ENCODE measurements at regions not wholly inside any gene's neighbourhood (a gene's known extent, or its start where the extent isn't known, plus 50 kb on each side); places are given as distances from the start of the nearest gene placed in this dataset.

DNA sequence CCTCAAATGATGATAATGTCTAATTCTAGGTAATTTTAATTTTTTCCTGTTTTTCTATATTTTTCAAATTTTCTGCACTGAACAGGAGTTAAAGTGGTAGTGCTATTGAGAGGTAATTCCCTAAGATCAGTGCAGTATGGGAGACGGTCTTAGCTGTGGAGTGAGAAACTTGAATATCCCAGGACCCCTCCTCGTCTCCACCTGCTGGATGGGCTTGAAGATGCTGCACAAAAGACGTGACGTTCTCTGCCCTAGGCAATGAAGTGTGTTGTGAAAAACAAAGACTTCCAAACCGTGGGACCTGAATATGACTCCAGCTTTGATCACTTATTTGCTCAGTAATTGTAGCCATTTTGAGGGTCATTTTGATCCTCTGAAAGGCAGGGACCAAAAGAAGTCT lies 298.1 kb downstream of the VRK1 start:
- TF ChIP-seq CTCF (IDR thresholded peaks at IDR 0.05; ENCODE audit: low read depth, low read length) = no peak
- TF ChIP-seq POLR2A (IDR thresholded peaks at IDR 0.05; ENCODE audit: extremely low read depth, insufficient read length) = no peak
- no peak for TF ChIP-seq MAX (IDR thresholded peaks at IDR 0.05; ENCODE audit: low read depth, low read length)
- TF ChIP-seq MYC (IDR thresholded peaks at IDR 0.05; ENCODE audit: low read depth, low read length) = no peak

Measured in NB4 (cell line).